IMR-90 (cell line): ENCODE measurements at regions not wholly inside any gene's neighbourhood (a gene's known extent, or its start where the extent isn't known, plus 50 kb on each side); places are given as distances from the start of the nearest gene placed in this dataset.

Source experiments
- ATAC-seq: fragments of 200-7000 bp; cut with Tn5 transposase; 2 replicates; pipeline ENCODE4 v1.9.1; 2020; ENCODE audit warnings: low read depth, mild to moderate bottlenecking, moderate library complexity
- BruUV-seq: library from RNA; stranded (reverse); fragments of 400-500 nt; replicated peaks from 2 replicates; lab custom pipeline; 2021; lab: Mats Ljungman, UMichigan
- CTCF ChIA-PET: fragments of 300-600 bp; formaldehyde crosslinking; extraction: SDS; loops from one replicate; lab custom pipeline; 2021; ENCODE audit warnings: antibody characterized with exemption; lab: Yijun Ruan, JAX
- POLR2A ChIA-PET: fragments of 300-600 bp; sonication (Branson Sonifier 250); formaldehyde crosslinking; loops from one replicate; lab custom pipeline; 2022; ENCODE audit warnings: antibody characterized with exemption; ENCODE audit not compliant: unreplicated experiment; lab: Charles Lee
- DNase-seq: peaks from one replicate; pipeline ENCODE4 v3.0.0; 2013
- H2AFZ ChIP-seq: replicated peaks from 2 replicates; pipeline ENCODE3; 2013; ENCODE audit warnings: low read length, mild to moderate bottlenecking; ENCODE audit not compliant: poor library complexity
- H2AK5ac ChIP-seq: 2 replicates; pipeline ENCODE4 v1.6.1; 2013; ENCODE audit warnings: low read depth, low read length, inconsistent platforms
- H2AK9ac ChIP-seq: replicated peaks from 2 replicates; pipeline ENCODE3; 2013; ENCODE audit warnings: mild to moderate bottlenecking, low read depth, low read length, moderate library complexity; ENCODE audit not compliant: poor library complexity
- H2BK120ac ChIP-seq: 2 replicates; pipeline ENCODE4 v1.6.1; 2013; ENCODE audit warnings: low read depth, low read length, inconsistent platforms
- H2BK15ac ChIP-seq: 3 replicates; pipeline ENCODE4 v1.6.1; 2013; ENCODE audit warnings: low read depth, low read length, inconsistent platforms
- H2BK20ac ChIP-seq: 2 replicates; pipeline ENCODE4 v1.6.1; 2013; ENCODE audit warnings: low read depth, mild to moderate bottlenecking, inconsistent platforms, low read length, moderate library complexity
- H2BK5ac ChIP-seq: 2 replicates; pipeline ENCODE4 v1.6.1; 2013; ENCODE audit warnings: mild to moderate bottlenecking, low read depth, low read length, inconsistent platforms; ENCODE audit not compliant: poor library complexity, severe bottlenecking
- H3K14ac ChIP-seq: replicated peaks from 2 replicates; pipeline ENCODE4 v1.6.1; 2013; ENCODE audit warnings: low read depth, low read length, inconsistent platforms
- H3K18ac ChIP-seq: 2 replicates; pipeline ENCODE4 v1.6.1; 2013; ENCODE audit warnings: low read depth, low read length, control low read depth
- H3K23ac ChIP-seq: 2 replicates; pipeline ENCODE4 v1.6.1; 2013; ENCODE audit warnings: low read depth, low read length, inconsistent platforms
- H3K27ac ChIP-seq: 2 replicates; pipeline ENCODE4 v1.5.1; 2013; ENCODE audit warnings: mild to moderate bottlenecking, control low read depth, low read length; ENCODE audit not compliant: insufficient read depth
- H3K27me3 ChIP-seq: 2 replicates; pipeline ENCODE4 v1.6.1; 2013; ENCODE audit warnings: low read length; ENCODE audit not compliant: control insufficient read depth, insufficient read depth
- H3K36me3 ChIP-seq: 2 replicates; pipeline ENCODE4 v1.6.1; 2013; ENCODE audit warnings: low read length, mixed read lengths; ENCODE audit not compliant: control insufficient read depth, insufficient read depth
- H3K4ac ChIP-seq: 2 replicates; pipeline ENCODE4 v1.6.1; 2013; ENCODE audit warnings: low read depth, low read length, inconsistent platforms
- H3K4me1 ChIP-seq: 2 replicates; pipeline ENCODE4 v1.6.1; 2013; ENCODE audit warnings: low read length, mixed read lengths; ENCODE audit not compliant: control insufficient read depth, insufficient read depth
- H3K4me2 ChIP-seq: 2 replicates; pipeline ENCODE4 v1.6.1; 2013; ENCODE audit warnings: low read depth, mild to moderate bottlenecking, control low read depth, low read length, moderate library complexity
- H3K4me3 ChIP-seq: 2 replicates; pipeline ENCODE4 v1.5.1; 2013; ENCODE audit warnings: low read depth, mild to moderate bottlenecking, control low read depth, low read length, moderate library complexity; ENCODE audit not compliant: insufficient read depth
- H3K56ac ChIP-seq: 2 replicates; pipeline ENCODE4 v1.6.1; 2013; ENCODE audit warnings: low read length, inconsistent platforms; ENCODE audit not compliant: insufficient read depth; ENCODE audit errors: extremely low read depth
- H3K79me1 ChIP-seq, 2 experiments: 2 replicates each; pipeline ENCODE4 v1.6.1; 2013; ENCODE audit warnings: low read length in 2 of 2, inconsistent platforms in 1 of 2, low read depth in 1 of 2
- H3K9ac ChIP-seq: 2 replicates; pipeline ENCODE4 v1.6.1; 2013; ENCODE audit warnings: low read depth, low read length, control low read depth
- H3K9me1 ChIP-seq: 2 replicates; pipeline ENCODE4 v1.6.1; 2013; ENCODE audit warnings: low read length, inconsistent platforms; ENCODE audit not compliant: insufficient read depth
- H3K9me3 ChIP-seq: 2 replicates; pipeline ENCODE4 v1.6.1; 2013; ENCODE audit warnings: low read length; ENCODE audit not compliant: control insufficient read depth, insufficient read depth
- H4K20me1 ChIP-seq: 2 replicates; pipeline ENCODE4 v1.6.1; 2013; ENCODE audit warnings: low read length, inconsistent platforms; ENCODE audit not compliant: insufficient read depth
- H4K5ac ChIP-seq: 2 replicates; pipeline ENCODE4 v1.6.1; 2013; ENCODE audit warnings: mild to moderate bottlenecking, low read depth, low read length, control low read depth
- H4K8ac ChIP-seq, 2 experiments: 2 replicates each; pipeline ENCODE4 v1.6.1; 2013; ENCODE audit warnings: low read depth in 2 of 2, low read length in 2 of 2, control low read depth in 1 of 2, inconsistent platforms in 1 of 2
- H4K91ac ChIP-seq: 2 replicates; pipeline ENCODE4 v1.6.1; 2013; ENCODE audit warnings: low read depth, low read length, inconsistent platforms; ENCODE audit not compliant: insufficient read depth
- BHLHE40 ChIP-seq: fragments of 150-350 bp; IDR thresholded peaks from 2 replicates; pipeline ENCODE4 v1.6.1; 2016; ENCODE audit warnings: mild to moderate bottlenecking, low read depth, low read length
- WGBS, 2 experiments: methylation state at CpG; one replicate each; pipeline versions ENCODE4 v1.1.5 to v1.1.7; 2013; ENCODE audit warnings: missing lambda C conversion rate in 2 of 2; ENCODE audit not compliant: insufficient read length in 1 of 2; ENCODE audit errors: extremely low coverage in 2 of 2; 5-methylcytosine and 5-hydroxymethylcytosine counted together
- dilution Hi-C: fragments of 300-500 bp; cut with HindIII; formaldehyde crosslinking; loops from one replicate; pipeline ENCODE4 v1.14.3; 2018; ENCODE audit warnings: low sequenced_read_pairs; ENCODE audit not compliant: unreplicated experiment
- in situ Hi-C: fragments of 300-500 bp; cut with MboI; formaldehyde crosslinking; loops from 3 replicates; pipeline ENCODE4 v1.14.3; 2019; ENCODE audit warnings: low sequenced_read_pairs, inconsistent platforms, mixed read lengths
- intact Hi-C: fragments of 100-400 bp; cut with micrococcal nuclease; formaldehyde crosslinking; loops from 2 replicates; pipeline ENCODE4 v1.10.0; 2022

DNA sequence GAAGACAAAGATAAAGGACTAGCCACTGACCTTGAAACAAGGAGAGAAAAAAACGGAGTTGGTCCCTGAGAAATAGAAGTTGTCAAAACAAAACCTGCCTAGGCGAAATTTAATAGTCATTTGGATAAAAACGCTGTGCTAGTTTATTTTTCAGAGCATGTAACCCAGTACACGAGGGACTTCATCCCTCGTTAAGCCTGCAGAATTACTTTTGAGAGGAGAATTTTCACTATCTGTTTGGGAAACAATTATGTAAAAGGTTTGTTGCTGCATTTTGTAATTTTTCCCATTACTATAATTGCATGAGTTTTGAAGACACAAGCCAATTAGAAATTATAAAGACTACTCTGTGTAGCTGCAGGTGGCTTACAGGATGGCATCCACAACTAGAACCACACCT lies 71.6 kb upstream of the MAP3K7 start:
- Histone ChIP-seq H3K9ac (no peak overlapping the region), H3K9me1 (no peaks in the 10 kb centered on the region), H3K18ac (no peak overlapping the region), H2AFZ (no peak overlapping the region), H3K27me3 (no peaks in the 10 kb centered on the region), H2BK120ac (no peak overlapping the region), H2AK9ac (no peak overlapping the region), H3K4me2 (no peak overlapping the region), H3K9me3 (no peaks in the 10 kb centered on the region), H4K91ac (no peak overlapping the region), H4K20me1 (no peaks in the 10 kb centered on the region), H3K14ac (no peak overlapping the region), H4K5ac (no peak overlapping the region), H3K79me1 (no peaks in the 10 kb centered on the region), H3K4ac (no peak overlapping the region), H2BK20ac (no peak overlapping the region), H3K27ac (no peak overlapping the region), H3K23ac (no peak overlapping the region), H4K8ac (no peak overlapping the region), H3K36me3 (no peaks in the 10 kb centered on the region), H2BK5ac (no peak overlapping the region), H2BK15ac (no peak overlapping the region), H3K56ac (no peak overlapping the region), H3K4me1 (no peaks in the 10 kb centered on the region), H2AK5ac (no peak overlapping the region), H3K4me3 (no peak overlapping the region)
- no TSS peak for BruUV-seq
- in situ Hi-C loops: no loop called here
- intact Hi-C loops: no loop called here
- TF ChIP-seq BHLHE40: no peak
- ATAC-seq (no peak), DNase-seq (no peak)
- dilution Hi-C loops: no loop called here
- ChIA-PET POLR2A (no interaction called here), CTCF (no interaction called here)
- no CpG with 5 or more reads among the region's 5 CpGs for WGBS, 2 experiments
